LNCAP (cell line): ENCODE measurements at regions not wholly inside any gene's neighbourhood (a gene's known extent, or its start where the extent isn't known, plus 50 kb on each side); places are given as distances from the start of the nearest gene placed in this dataset.
A peak's percentile ranks its signal among the peaks of the same experiment; 100 is the strongest.

Experiments
- CTCF ChIP-seq: fragments of 450-650 bp; IDR thresholded peaks from 2 replicates; pipeline ENCODE4 v1.5.1; 2017; ENCODE audit warnings: mild to moderate bottlenecking

GRCh38 chr7:86282014-86282682 is 361.6 kb upstream of the GRM3 start:
- TF ChIP-seq CTCF: peak; percentile 20; the same call in 1 of the 2 replicates

- no peak for TF ChIP-seq CTCF
Observed at GRCh38 chr7:86280150-86280549, 363.6 kb upstream of the GRM3 start.

- TF ChIP-seq CTCF: no peak
Observed at GRCh38 chr7:86262781-86263180, 380.9 kb upstream of the GRM3 start.

- TF ChIP-seq CTCF: no peak
Observed at GRCh38 chr7:86257894-86258293, 385.8 kb upstream of the GRM3 start.

- no peak for TF ChIP-seq CTCF
Observed at GRCh38 chr7:86252406-86252805, 391.3 kb upstream of the GRM3 start.

GRCh38 chr7:86248977-86249376 is 394.7 kb upstream of the GRM3 start:
- TF ChIP-seq CTCF: no peak

GRCh38 chr7:86243171-86243570 is 400.5 kb upstream of the GRM3 start:
- no peak for TF ChIP-seq CTCF

GRCh38 chr7:86226191-86226590 is 417.5 kb upstream of the GRM3 start:
- no peak for TF ChIP-seq CTCF
